Panc1 (cell line): ENCODE measurements at regions not wholly inside any gene's neighbourhood (a gene's known extent, or its start where the extent isn't known, plus 50 kb on each side); places are given as distances from the start of the nearest gene placed in this dataset.

Source experiments
- SIN3A ChIP-seq: IDR thresholded peaks from 2 replicates; pipeline ENCODE4 v1.6.1; 2012; ENCODE audit warnings: low read depth, mild to moderate bottlenecking, low read length, moderate library complexity, borderline replicate concordance; ENCODE audit not compliant: insufficient read depth
- TF ChIP-seq, protein P1 (sequence below): fragments of 450-650 bp; IDR thresholded peaks from 2 replicates; pipeline ENCODE4 v1.5.1; 2017; ENCODE audit warnings: mild to moderate bottlenecking

DNA sequence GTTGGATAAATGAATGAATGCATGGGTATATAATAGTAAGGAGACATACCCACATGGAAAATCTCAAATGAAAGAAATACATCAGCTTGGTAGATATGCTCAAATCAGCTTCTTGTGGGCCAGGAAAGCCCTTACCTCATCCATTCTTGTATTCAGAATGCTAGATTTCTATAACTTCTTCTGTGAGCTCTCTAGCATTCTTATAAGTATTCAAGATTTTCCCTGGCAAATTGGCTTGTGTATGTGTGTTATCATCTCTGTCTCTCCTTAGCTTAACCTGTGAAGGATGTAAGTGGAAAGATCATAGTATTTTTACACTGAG lies 100.8 kb downstream of the OR2B2 start:
- TF ChIP-seq, protein P1, sequence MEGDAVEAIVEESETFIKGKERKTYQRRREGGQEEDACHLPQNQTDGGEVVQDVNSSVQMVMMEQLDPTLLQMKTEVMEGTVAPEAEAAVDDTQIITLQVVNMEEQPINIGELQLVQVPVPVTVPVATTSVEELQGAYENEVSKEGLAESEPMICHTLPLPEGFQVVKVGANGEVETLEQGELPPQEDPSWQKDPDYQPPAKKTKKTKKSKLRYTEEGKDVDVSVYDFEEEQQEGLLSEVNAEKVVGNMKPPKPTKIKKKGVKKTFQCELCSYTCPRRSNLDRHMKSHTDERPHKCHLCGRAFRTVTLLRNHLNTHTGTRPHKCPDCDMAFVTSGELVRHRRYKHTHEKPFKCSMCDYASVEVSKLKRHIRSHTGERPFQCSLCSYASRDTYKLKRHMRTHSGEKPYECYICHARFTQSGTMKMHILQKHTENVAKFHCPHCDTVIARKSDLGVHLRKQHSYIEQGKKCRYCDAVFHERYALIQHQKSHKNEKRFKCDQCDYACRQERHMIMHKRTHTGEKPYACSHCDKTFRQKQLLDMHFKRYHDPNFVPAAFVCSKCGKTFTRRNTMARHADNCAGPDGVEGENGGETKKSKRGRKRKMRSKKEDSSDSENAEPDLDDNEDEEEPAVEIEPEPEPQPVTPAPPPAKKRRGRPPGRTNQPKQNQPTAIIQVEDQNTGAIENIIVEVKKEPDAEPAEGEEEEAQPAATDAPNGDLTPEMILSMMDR: no peak
- TF ChIP-seq SIN3A: no peak
